ENCODE measurements at regions not wholly inside any gene's neighbourhood (a gene's known extent, or its start where the extent isn't known, plus 50 kb on each side); places are given as distances from the start of the nearest gene placed in this dataset.

- WGBS = 65% methylated on average over 4 of the region's 4 CpGs
- TF ChIP-seq CTCF (IDR thresholded peaks at IDR 0.05) (no peak), POLR2A (IDR thresholded peaks at IDR 0.05; ENCODE audit: low read depth) (no peak), EP300 (IDR thresholded peaks at IDR 0.05) (no peak), POLR2AphosphoS5 (IDR thresholded peaks at IDR 0.05) (no peak)
- peak; percentile 55 for DNase-seq (ENCODE audit: extremely low spot score)
These were observed 215.6 kb upstream of the MAF start for GRCh38 chr16:79816081-79816497.

GRCh38 chr16:79815049-79815448 is 214.5 kb upstream of the MAF start:
- intact Hi-C loops (cut with DNase I) = no loop called here
- Histone ChIP-seq H3K36me3 (no peaks in the 10 kb centered on the region), H3K4me3 (no peak overlapping the region), H3K4me1 (no peaks in the 10 kb centered on the region), H3K9me3 (no peaks in the 10 kb centered on the region), H3K27ac (replicated peaks in 1 of 4) (no peak overlapping the region), H3K27me3 (no peaks in the 10 kb centered on the region)
- no peak for DNase-seq (ENCODE audit: extremely low spot score)
- 71% methylated on average over 2 of the region's 2 CpGs for WGBS
- TF ChIP-seq POLR2AphosphoS5 (IDR thresholded peaks at IDR 0.05) (no peak), EP300 (IDR thresholded peaks at IDR 0.05) (no peak), CTCF (IDR thresholded peaks at IDR 0.05) (no peak), POLR2A (IDR thresholded peaks at IDR 0.05; ENCODE audit: low read depth) (no peak)

More at GRCh38 chr16:79816081-79816497, 215.6 kb upstream of the MAF start:
- Histone ChIP-seq H3K36me3 (no peaks in the 10 kb centered on the region), H3K4me3 (no peak overlapping the region), H3K27me3 (no peaks in the 10 kb centered on the region), H3K9me3 (no peaks in the 10 kb centered on the region), H3K27ac (replicated peaks in 1 of 4) (no peak overlapping the region), H3K4me1 (no peaks in the 10 kb centered on the region)
- intact Hi-C loops (cut with DNase I) = no loop called here

GRCh38 chr16:79814124-79814523 is 213.6 kb upstream of the MAF start:
- intact Hi-C loops (cut with DNase I) = no loop called here
- H3K9me3 ChIP-seq = no peaks in the 10 kb centered on the region
- H3K27ac ChIP-seq (replicated peaks in 1 of 4) = no peak overlapping the region
- 93% methylated on average over 2 of the region's 2 CpGs for WGBS
- TF ChIP-seq CTCF (IDR thresholded peaks at IDR 0.05) (no peak), POLR2AphosphoS5 (IDR thresholded peaks at IDR 0.05) (no peak), EP300 (IDR thresholded peaks at IDR 0.05) (no peak), POLR2A (IDR thresholded peaks at IDR 0.05; ENCODE audit: low read depth) (no peak)
- no peaks in the 10 kb centered on the region for H3K27me3 ChIP-seq
- H3K36me3 ChIP-seq = no peaks in the 10 kb centered on the region
- no peak for DNase-seq (ENCODE audit: extremely low spot score)
- H3K4me3 ChIP-seq = no peak overlapping the region
- no peaks in the 10 kb centered on the region for H3K4me1 ChIP-seq

- H3K36me3 ChIP-seq = no peaks in the 10 kb centered on the region
- no peak overlapping the region for H3K27ac ChIP-seq (replicated peaks in 1 of 4)
- WGBS = 57% methylated on average over 2 of the region's 2 CpGs
- H3K27me3 ChIP-seq = no peaks in the 10 kb centered on the region
- H3K9me3 ChIP-seq = no peaks in the 10 kb centered on the region
- H3K4me1 ChIP-seq = no peaks in the 10 kb centered on the region
- TF ChIP-seq POLR2AphosphoS5 (IDR thresholded peaks at IDR 0.05) = no peak
- intact Hi-C loops (cut with DNase I) = no loop called here
- DNase-seq (ENCODE audit: extremely low spot score) = no peak
- no peak overlapping the region for H3K4me3 ChIP-seq
These were observed 211.0 kb upstream of the MAF start for GRCh38 chr16:79811541-79811940.

GRCh38 chr16:79810449-79811189 is 210.1 kb upstream of the MAF start:
- Histone ChIP-seq H3K4me1 (no peaks in the 10 kb centered on the region), H3K4me3 (no peak overlapping the region), H3K36me3 (no peaks in the 10 kb centered on the region), H3K27me3 (no peaks in the 10 kb centered on the region), H3K27ac (replicated peaks in 1 of 4) (no peak overlapping the region), H3K9me3 (no peaks in the 10 kb centered on the region)
- intact Hi-C loops (cut with DNase I) = no loop called here
- DNase-seq (ENCODE audit: extremely low spot score) = peak; percentile 26
- WGBS = 85% methylated on average over 5 of the region's 6 CpGs
- TF ChIP-seq EP300 (IDR thresholded peaks at IDR 0.05) (no peak), POLR2AphosphoS5 (IDR thresholded peaks at IDR 0.05) (no peak), POLR2A (IDR thresholded peaks at IDR 0.05; ENCODE audit: low read depth) (no peak), CTCF (IDR thresholded peaks at IDR 0.05) (no peak)

All from esophagus muscularis mucosa (tissue), 4 donors.